HEK293 (cell line): ENCODE measurements at regions not wholly inside any gene's neighbourhood (a gene's known extent, or its start where the extent isn't known, plus 50 kb on each side); places are given as distances from the start of the nearest gene placed in this dataset.

ENCODE experiments used
- CTCF ChIP-seq: fragments of 450-650 bp; formaldehyde crosslinking; IDR thresholded peaks from 2 replicates; pipeline ENCODE4 v1.5.1; 2016; ENCODE audit warnings: missing biosample characterization, missing genetic modification characterization
- HOXC10 ChIP-seq: sonication (generic); formaldehyde crosslinking; IDR thresholded peaks from 2 replicates; pipeline ENCODE4 v1.8.1; 2023; ENCODE audit warnings: mild to moderate bottlenecking, missing genetic modification reagents
- KLF16 ChIP-seq: fragments of 450-650 bp; formaldehyde crosslinking; IDR thresholded peaks from 2 replicates; pipeline ENCODE4 v1.5.1; 2017; ENCODE audit warnings: missing biosample characterization, missing genetic modification characterization
- PBX3 ChIP-seq: sonication (generic); formaldehyde crosslinking; IDR thresholded peaks from 2 replicates; pipeline ENCODE4 v1.8.1; 2022; ENCODE audit warnings: mild to moderate bottlenecking, moderate library complexity, missing genetic modification reagents
- REPIN1 ChIP-seq: fragments of 450-650 bp; formaldehyde crosslinking; IDR thresholded peaks from 2 replicates; pipeline ENCODE4 v1.5.1; 2017; ENCODE audit warnings: missing biosample characterization, missing genetic modification characterization, low read depth
- YY1 ChIP-seq: fragments of 450-650 bp; formaldehyde crosslinking; IDR thresholded peaks from 2 replicates; pipeline ENCODE4 v1.5.1; 2018; ENCODE audit warnings: missing biosample characterization, missing genetic modification characterization
- ZBTB21 ChIP-seq: fragments of 450-650 bp; formaldehyde crosslinking; IDR thresholded peaks from 2 replicates; pipeline ENCODE4 v1.5.1; 2017; ENCODE audit warnings: missing biosample characterization, missing genetic modification characterization
- ZNF16 ChIP-seq: fragments of 450-650 bp; formaldehyde crosslinking; IDR thresholded peaks from 2 replicates; pipeline ENCODE4 v1.5.1; 2016; ENCODE audit warnings: low read depth, missing biosample characterization, missing genetic modification characterization
- ZNF510 ChIP-seq: fragments of 450-650 bp; formaldehyde crosslinking; IDR thresholded peaks from 2 replicates; pipeline ENCODE4 v1.5.1; 2018; ENCODE audit warnings: mild to moderate bottlenecking, missing genetic modification characterization, missing biosample characterization; ENCODE audit not compliant: insufficient replicate concordance
- ZNF555 ChIP-seq: fragments of 450-650 bp; formaldehyde crosslinking; conservative IDR thresholded peaks from 2 replicates; pipeline ENCODE4 v1.5.1; 2017; ENCODE audit warnings: missing biosample characterization, mild to moderate bottlenecking, missing genetic modification characterization, inconsistent platforms
- ZNF654 ChIP-seq: fragments of 450-650 bp; formaldehyde crosslinking; IDR thresholded peaks from 2 replicates; pipeline ENCODE4 v1.5.1; 2016; ENCODE audit warnings: low read depth, missing biosample characterization, missing genetic modification characterization
- ZNF670 ChIP-seq: fragments of 450-650 bp; formaldehyde crosslinking; IDR thresholded peaks from 2 replicates; pipeline ENCODE4 v1.5.1; 2016; ENCODE audit warnings: missing biosample characterization, missing genetic modification characterization, low read depth

GRCh38 chr6:10048370-10049297, 366.2 kb downstream of the TFAP2A start:
- TF ChIP-seq CTCF (tag by site-specific recombination), result no peak
- TF ChIP-seq YY1, result no peak
- no peak for TF ChIP-seq HOXC10
- TF ChIP-seq ZNF510, result no peak
- no peak for TF ChIP-seq KLF16
- no peak for TF ChIP-seq ZBTB21 (tag by site-specific recombination)
- no peak for TF ChIP-seq ZNF670
- TF ChIP-seq PBX3 (CRISPR knock-in tag), result no peak
- TF ChIP-seq REPIN1 (tag by site-specific recombination), result no peak
- no peak for TF ChIP-seq ZNF654 (tag by site-specific recombination)
- TF ChIP-seq ZNF16 (tag by site-specific recombination), result no peak
- TF ChIP-seq ZNF555, result no peak
